ENCODE measurements at regions not wholly inside any gene's neighbourhood (a gene's known extent, or its start where the extent isn't known, plus 50 kb on each side); places are given as distances from the start of the nearest gene placed in this dataset.

- TF ChIP-seq CTCF (IDR thresholded peaks at IDR 0.05; ENCODE audit: poor library complexity, severe bottlenecking) (no peak), TAF1 (IDR thresholded peaks at IDR 0.05; ENCODE audit: low read depth) (no peak), POLR2AphosphoS5 (IDR thresholded peaks at IDR 0.05) (no peak), RAD21 (conservative IDR thresholded peaks at IDR 0.05) (no peak), MXI1 (conservative IDR thresholded peaks at IDR 0.05; ENCODE audit: poor library complexity, severe bottlenecking) (no peak), SMC3 (conservative IDR thresholded peaks at IDR 0.05; ENCODE audit: poor library complexity) (no peak), EZH2 (IDR thresholded peaks at IDR 0.05; ENCODE audit: borderline replicate concordance, insufficient read depth, low read length, poor library complexity, severe bottlenecking) (no peak), EP300 (conservative IDR thresholded peaks at IDR 0.05; ENCODE audit: poor library complexity, severe bottlenecking) (no peak)
- TF ChIP-seq, protein P1, sequence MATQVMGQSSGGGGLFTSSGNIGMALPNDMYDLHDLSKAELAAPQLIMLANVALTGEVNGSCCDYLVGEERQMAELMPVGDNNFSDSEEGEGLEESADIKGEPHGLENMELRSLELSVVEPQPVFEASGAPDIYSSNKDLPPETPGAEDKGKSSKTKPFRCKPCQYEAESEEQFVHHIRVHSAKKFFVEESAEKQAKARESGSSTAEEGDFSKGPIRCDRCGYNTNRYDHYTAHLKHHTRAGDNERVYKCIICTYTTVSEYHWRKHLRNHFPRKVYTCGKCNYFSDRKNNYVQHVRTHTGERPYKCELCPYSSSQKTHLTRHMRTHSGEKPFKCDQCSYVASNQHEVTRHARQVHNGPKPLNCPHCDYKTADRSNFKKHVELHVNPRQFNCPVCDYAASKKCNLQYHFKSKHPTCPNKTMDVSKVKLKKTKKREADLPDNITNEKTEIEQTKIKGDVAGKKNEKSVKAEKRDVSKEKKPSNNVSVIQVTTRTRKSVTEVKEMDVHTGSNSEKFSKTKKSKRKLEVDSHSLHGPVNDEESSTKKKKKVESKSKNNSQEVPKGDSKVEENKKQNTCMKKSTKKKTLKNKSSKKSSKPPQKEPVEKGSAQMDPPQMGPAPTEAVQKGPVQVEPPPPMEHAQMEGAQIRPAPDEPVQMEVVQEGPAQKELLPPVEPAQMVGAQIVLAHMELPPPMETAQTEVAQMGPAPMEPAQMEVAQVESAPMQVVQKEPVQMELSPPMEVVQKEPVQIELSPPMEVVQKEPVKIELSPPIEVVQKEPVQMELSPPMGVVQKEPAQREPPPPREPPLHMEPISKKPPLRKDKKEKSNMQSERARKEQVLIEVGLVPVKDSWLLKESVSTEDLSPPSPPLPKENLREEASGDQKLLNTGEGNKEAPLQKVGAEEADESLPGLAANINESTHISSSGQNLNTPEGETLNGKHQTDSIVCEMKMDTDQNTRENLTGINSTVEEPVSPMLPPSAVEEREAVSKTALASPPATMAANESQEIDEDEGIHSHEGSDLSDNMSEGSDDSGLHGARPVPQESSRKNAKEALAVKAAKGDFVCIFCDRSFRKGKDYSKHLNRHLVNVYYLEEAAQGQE (IDR thresholded peaks at IDR 0.05; ENCODE audit: borderline replicate concordance): no peak
- H3K79me2 ChIP-seq (replicated peaks; ENCODE audit: insufficient read depth, low read length): no peaks in the 10 kb centered on the region
- H3K9me3 ChIP-seq (ENCODE audit: low read length): no peaks in the 10 kb centered on the region
- no peaks in the 10 kb centered on the region for H3K27me3 ChIP-seq (ENCODE audit: insufficient read depth, low read depth, low read length)
- H4K20me1 ChIP-seq (ENCODE audit: insufficient read depth): no peaks in the 10 kb centered on the region
- no peak overlapping the region for H3K27ac ChIP-seq (ENCODE audit: low read length)
- no peak overlapping the region for H3K4me2 ChIP-seq (ENCODE audit: low read length)
- no peak overlapping the region for H3K4me3 ChIP-seq (ENCODE audit: low read length)
- no peaks in the 10 kb centered on the region for H3K9me2 ChIP-seq (ENCODE audit: insufficient read depth, low read length)
- no peaks in the 10 kb centered on the region for H3F3A ChIP-seq (ENCODE audit: insufficient read depth, low read length, poor library complexity, severe bottlenecking)
- H2AFZ ChIP-seq (ENCODE audit: low read depth, low read length): no peak overlapping the region
- no peaks in the 10 kb centered on the region for H3K36me3 ChIP-seq (ENCODE audit: insufficient read depth, low read length)
- no peak overlapping the region for H3K9ac ChIP-seq (ENCODE audit: low read length)
Measured at GRCh38 chr20:21029341-21029740, 76.8 kb downstream of the LINC00237 start.

DNA sequence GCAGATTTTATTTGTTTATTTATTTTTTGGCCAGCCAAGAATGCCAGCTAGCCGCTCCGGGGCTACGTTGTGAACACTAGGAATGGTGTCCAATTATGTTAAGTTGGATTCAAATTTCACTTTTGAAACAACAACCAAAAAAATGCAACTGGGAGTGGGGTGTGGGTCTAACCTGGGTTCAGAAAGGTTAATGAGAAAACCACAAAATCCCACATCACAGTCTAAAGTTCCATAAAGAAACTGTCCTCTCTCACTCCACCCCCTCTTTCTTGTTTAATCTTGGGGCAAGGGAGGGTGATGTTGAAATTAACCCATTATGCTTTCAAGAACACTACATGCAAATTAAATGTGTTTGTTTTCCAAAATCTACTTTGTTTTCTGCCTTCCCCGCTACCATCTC is 77.2 kb downstream of the LINC00237 start:
- Histone ChIP-seq H3K9me3 (ENCODE audit: low read length) (no peaks in the 10 kb centered on the region), H3K27me3 (ENCODE audit: insufficient read depth, low read depth, low read length) (no peaks in the 10 kb centered on the region), H3F3A (ENCODE audit: insufficient read depth, low read length, poor library complexity, severe bottlenecking) (no peaks in the 10 kb centered on the region), H3K27ac (ENCODE audit: low read length) (no peak overlapping the region), H4K20me1 (ENCODE audit: insufficient read depth) (no peaks in the 10 kb centered on the region), H3K9ac (ENCODE audit: low read length) (no peak overlapping the region), H3K4me2 (ENCODE audit: low read length) (no peak overlapping the region), H3K4me3 (ENCODE audit: low read length) (no peak overlapping the region), H3K36me3 (ENCODE audit: insufficient read depth, low read length) (no peaks in the 10 kb centered on the region), H3K9me2 (ENCODE audit: insufficient read depth, low read length) (no peaks in the 10 kb centered on the region), H3K79me2 (replicated peaks; ENCODE audit: insufficient read depth, low read length) (no peaks in the 10 kb centered on the region), H2AFZ (ENCODE audit: low read depth, low read length) (no peak overlapping the region)
- TF ChIP-seq MXI1 (conservative IDR thresholded peaks at IDR 0.05; ENCODE audit: poor library complexity, severe bottlenecking): no peak

DNA sequence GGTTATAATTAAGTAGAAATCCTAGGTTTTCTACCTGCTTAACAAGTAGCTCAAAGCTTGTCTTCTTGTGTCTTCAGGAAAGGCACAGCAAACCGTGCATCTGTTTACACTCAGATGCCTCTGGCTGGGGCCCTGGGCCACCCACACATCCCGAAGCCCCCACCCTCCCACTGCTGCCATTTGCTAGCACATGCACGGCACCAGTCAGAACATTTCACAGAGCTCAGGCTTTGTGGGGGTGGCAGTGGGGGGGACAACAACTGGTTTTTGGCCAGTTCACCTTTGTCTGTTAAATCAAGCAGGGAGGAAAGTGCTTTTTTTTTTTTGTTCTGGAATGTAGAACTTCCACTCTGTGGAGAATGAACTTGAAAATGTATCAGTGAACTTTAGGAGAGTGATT is 77.7 kb downstream of the LINC00237 start:
- Histone ChIP-seq H3K9me3 (ENCODE audit: low read length) (no peaks in the 10 kb centered on the region), H3K4me2 (ENCODE audit: low read length) (no peak overlapping the region), H4K20me1 (ENCODE audit: insufficient read depth) (no peaks in the 10 kb centered on the region), H3K27ac (ENCODE audit: low read length) (no peak overlapping the region), H2AFZ (ENCODE audit: low read depth, low read length) (no peak overlapping the region), H3K4me3 (ENCODE audit: low read length) (no peak overlapping the region), H3K27me3 (ENCODE audit: insufficient read depth, low read depth, low read length) (no peaks in the 10 kb centered on the region), H3K36me3 (ENCODE audit: insufficient read depth, low read length) (no peaks in the 10 kb centered on the region), H3K9ac (ENCODE audit: low read length) (no peak overlapping the region), H3K79me2 (replicated peaks; ENCODE audit: insufficient read depth, low read length) (no peaks in the 10 kb centered on the region), H3K9me2 (ENCODE audit: insufficient read depth, low read length) (no peaks in the 10 kb centered on the region), H3F3A (ENCODE audit: insufficient read depth, low read length, poor library complexity, severe bottlenecking) (no peaks in the 10 kb centered on the region)
- TF ChIP-seq POLR2AphosphoS5 (IDR thresholded peaks at IDR 0.05): no peak
